Breast epithelium (tissue), 4 donors: ENCODE measurements at regions not wholly inside any gene's neighbourhood (a gene's known extent, or its start where the extent isn't known, plus 50 kb on each side); places are given as distances from the start of the nearest gene placed in this dataset.

ENCODE experiments used
- DNase-seq, 2 donors: peaks; one replicate each; pipeline ENCODE4 v3.0.0-alpha.2; 2019; ENCODE audit warnings: low spot score in 2 of 2
- H3K27ac ChIP-seq, 2 donors: fragments of 200-600 bp; sonication (generic) in 1 of 2; one replicate each; pipeline ENCODE4 v1.5.1; 2016 to 2019; ENCODE audit warnings: mild to moderate bottlenecking in 1 of 2
- H3K27me3 ChIP-seq, 2 donors: fragments of 200-600 bp; sonication (generic) in 1 of 2; one replicate each; pipeline versions ENCODE4 v1.5.1 to v1.6.0; 2017 to 2019; ENCODE audit warnings: control low read depth in 1 of 2, mild to moderate bottlenecking in 1 of 2
- H3K36me3 ChIP-seq: fragments of 200-600 bp; one replicate; pipeline ENCODE4 v1.5.1; 2019
- H3K4me1 ChIP-seq, 2 donors: fragments of 200-600 bp; sonication (generic); one replicate each; pipeline ENCODE4 v1.5.1; 2016 to 2019; ENCODE audit warnings: control low read depth in 1 of 2
- H3K4me3 ChIP-seq, 3 donors: fragments of 200-600 bp; sonication (generic); 1 replicate in 2 of 3; 2 replicates in 1 of 3; pipeline ENCODE4 v1.5.1; 2016 to 2019; ENCODE audit warnings: mild to moderate bottlenecking in 3 of 3, moderate library complexity in 2 of 3
- H3K9me3 ChIP-seq, 2 donors: fragments of 200-600 bp; sonication (generic) in 1 of 2; one replicate each; pipeline ENCODE4 v1.5.1; 2016 to 2019; ENCODE audit warnings: control low read depth in 1 of 2
- POLR2A ChIP-seq: fragments of 450-650 bp; IDR thresholded peaks from one replicate; pipeline ENCODE4 v1.6.1; 2016; ENCODE audit warnings: antibody characterized with exemption, mild to moderate bottlenecking, moderate library complexity
- POLR2AphosphoS5 ChIP-seq, 3 donors: sonication (generic); formaldehyde crosslinking; IDR thresholded peaks; one replicate each; pipeline ENCODE4 v1.6.1; 2017; ENCODE audit warnings: antibody characterized with exemption in 3 of 3
- intact Hi-C: fragments of 100-400 bp; cut with DNase I; formaldehyde crosslinking; loops from one replicate; pipeline ENCODE4 v1.15.1; 2023; ENCODE audit warnings: low total_unique reads
- TF ChIP-seq, protein P1 (sequence below), 3 donors: fragments of 450-650 bp; IDR thresholded peaks; one replicate each; pipeline ENCODE4 v1.5.1; 2016 to 2017; ENCODE audit warnings: antibody characterized with exemption in 3 of 3, mild to moderate bottlenecking in 3 of 3, moderate library complexity in 3 of 3

DNA sequence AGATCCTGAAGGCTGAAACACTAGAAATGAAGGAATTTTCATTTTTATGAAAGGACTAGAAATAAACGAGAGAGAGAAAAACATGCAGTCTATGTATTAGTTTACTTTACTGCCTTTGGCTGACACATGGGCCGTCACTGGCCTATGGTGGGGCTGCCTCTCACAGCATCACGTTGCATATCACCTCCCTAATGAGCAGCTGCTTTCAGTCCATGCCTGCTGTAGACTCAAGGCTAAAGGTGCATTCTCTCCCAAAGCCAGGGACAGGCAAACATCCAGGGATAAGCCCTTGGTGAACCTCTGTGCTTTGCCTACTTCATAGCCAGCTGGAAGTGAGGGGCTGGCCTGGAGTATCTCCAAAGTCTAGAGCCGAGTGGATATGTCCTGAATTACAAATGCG, 359.4 kb downstream of the GPAM start:
- H3K4me3 ChIP-seq = no peak overlapping the region
- DNase-seq = no peak
- no peaks in the 10 kb centered on the region for H3K36me3 ChIP-seq
- intact Hi-C loops = no loop called here
- H3K4me1 ChIP-seq = no peaks in the 10 kb centered on the region
- H3K27me3 ChIP-seq = no peaks in the 10 kb centered on the region
- TF ChIP-seq POLR2AphosphoS5 (IDR thresholded peaks at IDR 0.05) = no peak
- TF ChIP-seq, protein P1, sequence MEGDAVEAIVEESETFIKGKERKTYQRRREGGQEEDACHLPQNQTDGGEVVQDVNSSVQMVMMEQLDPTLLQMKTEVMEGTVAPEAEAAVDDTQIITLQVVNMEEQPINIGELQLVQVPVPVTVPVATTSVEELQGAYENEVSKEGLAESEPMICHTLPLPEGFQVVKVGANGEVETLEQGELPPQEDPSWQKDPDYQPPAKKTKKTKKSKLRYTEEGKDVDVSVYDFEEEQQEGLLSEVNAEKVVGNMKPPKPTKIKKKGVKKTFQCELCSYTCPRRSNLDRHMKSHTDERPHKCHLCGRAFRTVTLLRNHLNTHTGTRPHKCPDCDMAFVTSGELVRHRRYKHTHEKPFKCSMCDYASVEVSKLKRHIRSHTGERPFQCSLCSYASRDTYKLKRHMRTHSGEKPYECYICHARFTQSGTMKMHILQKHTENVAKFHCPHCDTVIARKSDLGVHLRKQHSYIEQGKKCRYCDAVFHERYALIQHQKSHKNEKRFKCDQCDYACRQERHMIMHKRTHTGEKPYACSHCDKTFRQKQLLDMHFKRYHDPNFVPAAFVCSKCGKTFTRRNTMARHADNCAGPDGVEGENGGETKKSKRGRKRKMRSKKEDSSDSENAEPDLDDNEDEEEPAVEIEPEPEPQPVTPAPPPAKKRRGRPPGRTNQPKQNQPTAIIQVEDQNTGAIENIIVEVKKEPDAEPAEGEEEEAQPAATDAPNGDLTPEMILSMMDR (IDR thresholded peaks at IDR 0.05) = no peak
- TF ChIP-seq POLR2A = no peak
- no peak overlapping the region for H3K27ac ChIP-seq
- H3K9me3 ChIP-seq = no peaks in the 10 kb centered on the region

DNA sequence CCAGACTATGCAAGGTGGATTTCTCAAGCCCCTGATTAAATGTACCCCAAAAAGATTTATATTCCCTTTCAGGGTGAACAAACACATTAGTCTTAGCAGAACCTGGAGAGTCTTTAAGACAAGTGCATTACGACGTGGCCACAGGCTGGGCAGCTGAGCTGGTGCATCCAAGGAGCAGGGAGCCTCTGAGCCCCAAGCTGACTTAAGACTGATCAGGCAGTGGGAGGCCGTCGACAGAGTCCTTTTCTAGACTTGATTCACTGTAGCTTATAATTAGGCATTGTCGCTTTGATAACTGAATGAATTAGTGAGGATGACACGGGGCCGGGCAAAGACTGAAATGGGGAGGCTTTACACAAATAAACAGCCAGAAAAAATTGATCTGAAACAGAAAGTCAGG, 353.2 kb downstream of the GPAM start:
- intact Hi-C loops = no loop called here
- DNase-seq = no peak
- TF ChIP-seq POLR2AphosphoS5 (IDR thresholded peaks at IDR 0.05) = no peak
- TF ChIP-seq POLR2A = no peak
- TF ChIP-seq, protein P1 (IDR thresholded peaks at IDR 0.05) = no peak
- H3K4me3 ChIP-seq = no peak overlapping the region
- H3K27ac ChIP-seq = no peak overlapping the region
- no peaks in the 10 kb centered on the region for H3K4me1 ChIP-seq
- no peaks in the 10 kb centered on the region for H3K9me3 ChIP-seq
- no peaks in the 10 kb centered on the region for H3K27me3 ChIP-seq
- no peaks in the 10 kb centered on the region for H3K36me3 ChIP-seq

DNA sequence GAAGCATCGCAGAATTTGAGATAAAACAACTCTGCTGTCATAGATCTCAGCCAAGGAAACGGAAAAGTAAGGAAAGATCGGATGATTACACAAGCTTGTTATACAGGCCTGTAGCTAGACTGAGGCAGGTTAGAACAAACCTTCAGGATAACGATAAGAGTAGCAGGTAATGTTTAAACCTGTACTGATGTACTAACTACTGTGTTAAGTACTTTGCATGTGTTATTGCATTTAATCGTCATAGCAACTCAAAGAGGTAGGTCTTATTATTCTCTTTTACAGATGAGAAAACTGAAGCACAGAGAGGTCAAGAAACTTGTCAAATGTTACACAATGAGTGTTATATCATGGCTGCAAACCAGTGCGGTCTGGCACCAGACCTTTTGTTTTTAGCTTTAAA, 352.5 kb downstream of the GPAM start:
- Histone ChIP-seq H3K36me3 (no peaks in the 10 kb centered on the region), H3K27me3 (no peaks in the 10 kb centered on the region), H3K4me3 (no peak overlapping the region), H3K4me1 (no peaks in the 10 kb centered on the region), H3K27ac (no peak overlapping the region), H3K9me3 (no peaks in the 10 kb centered on the region)
- intact Hi-C loops = no loop called here
- TF ChIP-seq, protein P1 (IDR thresholded peaks at IDR 0.05) = no peak
- TF ChIP-seq POLR2AphosphoS5 (IDR thresholded peaks at IDR 0.05) = no peak
- no peak for TF ChIP-seq POLR2A
- DNase-seq = no peak

GRCh38 chr10:111833251-111833650, 350.3 kb downstream of the GPAM start:
- no peak overlapping the region for H3K4me3 ChIP-seq
- no peak for TF ChIP-seq POLR2AphosphoS5 (IDR thresholded peaks at IDR 0.05)
- TF ChIP-seq, protein P1 (IDR thresholded peaks at IDR 0.05) = no peak
- TF ChIP-seq POLR2A = no peak
- no peak overlapping the region for H3K27ac ChIP-seq
- H3K27me3 ChIP-seq = no peaks in the 10 kb centered on the region
- intact Hi-C loops = no loop called here
- H3K9me3 ChIP-seq = no peaks in the 10 kb centered on the region
- H3K36me3 ChIP-seq = no peaks in the 10 kb centered on the region
- H3K4me1 ChIP-seq = no peaks in the 10 kb centered on the region
- no peak for DNase-seq

DNA sequence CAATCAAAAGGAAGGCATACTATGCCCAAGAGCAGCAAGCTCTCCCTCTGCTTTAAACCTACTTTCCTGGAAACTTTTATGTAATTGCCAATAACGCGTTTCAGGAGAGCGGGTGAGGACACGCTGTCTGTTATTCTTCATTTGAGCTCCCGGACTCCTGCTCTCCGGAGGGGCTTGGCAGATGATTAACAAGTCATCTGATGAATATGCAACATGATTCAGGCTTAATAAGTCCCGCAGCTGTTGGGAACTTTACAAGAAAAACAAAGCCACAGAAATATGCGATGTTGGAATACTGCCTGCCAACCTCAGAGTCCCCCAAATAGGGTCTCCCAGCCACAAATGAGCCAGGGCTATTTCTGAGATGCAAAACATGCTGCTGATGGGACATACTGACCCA, 348.0 kb downstream of the GPAM start:
- H3K4me1 ChIP-seq = no peaks in the 10 kb centered on the region
- H3K9me3 ChIP-seq = no peaks in the 10 kb centered on the region
- intact Hi-C loops = no loop called here
- DNase-seq = no peak
- no peaks in the 10 kb centered on the region for H3K36me3 ChIP-seq
- H3K27me3 ChIP-seq = no peaks in the 10 kb centered on the region
- H3K27ac ChIP-seq = no peak overlapping the region
- H3K4me3 ChIP-seq = no peak overlapping the region
- TF ChIP-seq POLR2A (no peak), POLR2AphosphoS5 (IDR thresholded peaks at IDR 0.05) (no peak)
- TF ChIP-seq, protein P1 (IDR thresholded peaks at IDR 0.05) = no peak
